Astrocyte of the cerebellum (primary cell): ENCODE measurements at regions not wholly inside any gene's neighbourhood (a gene's known extent, or its start where the extent isn't known, plus 50 kb on each side); places are given as distances from the start of the nearest gene placed in this dataset.

Experiments used
- DNase-seq: peaks from one replicate; pipeline ENCODE4 v3.0.0-alpha.2; 2011; ENCODE audit warnings: low read depth
- H3K4me3 ChIP-seq: 2 replicates; pipeline ENCODE4 v1.5.1; 2011; ENCODE audit warnings: mild to moderate bottlenecking, low read depth, low read length, moderate library complexity
- CTCF ChIP-seq: IDR thresholded peaks from 2 replicates; pipeline ENCODE4 v1.5.1; 2012; ENCODE audit warnings: low read length, low read depth, moderate library complexity, mild to moderate bottlenecking; ENCODE audit errors: missing control alignments
- in situ Hi-C: cut with HindIII; loops from 2 replicates; pipeline ENCODE4 v1.10.0; 2017; ENCODE audit warnings: low sequenced_read_pairs

DNA sequence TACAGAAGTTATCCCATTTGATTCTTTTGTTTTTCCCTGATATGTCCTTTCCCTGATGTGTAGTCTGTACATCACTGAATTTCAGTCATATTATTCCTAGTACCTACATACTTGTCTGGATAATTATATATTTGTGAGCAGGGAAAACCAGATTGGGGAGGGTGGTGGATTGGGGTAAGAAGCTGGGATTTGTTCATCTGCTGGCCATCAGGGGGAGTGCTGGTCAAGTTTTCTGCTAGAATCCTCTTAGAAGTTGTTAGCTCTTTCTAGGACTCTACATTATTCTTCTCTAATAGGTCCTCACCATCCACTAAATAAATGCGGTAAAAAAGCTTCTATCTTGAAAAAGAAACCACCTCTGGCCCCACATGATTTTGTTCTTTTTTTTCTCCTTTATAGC lies 232.7 kb upstream of the TAC1 start:
- in situ Hi-C loops, result no loop called here
- DNase-seq, result peak; percentile 1
- H3K4me3 ChIP-seq, result no peak overlapping the region
- peak; percentile 48 for TF ChIP-seq CTCF

DNA sequence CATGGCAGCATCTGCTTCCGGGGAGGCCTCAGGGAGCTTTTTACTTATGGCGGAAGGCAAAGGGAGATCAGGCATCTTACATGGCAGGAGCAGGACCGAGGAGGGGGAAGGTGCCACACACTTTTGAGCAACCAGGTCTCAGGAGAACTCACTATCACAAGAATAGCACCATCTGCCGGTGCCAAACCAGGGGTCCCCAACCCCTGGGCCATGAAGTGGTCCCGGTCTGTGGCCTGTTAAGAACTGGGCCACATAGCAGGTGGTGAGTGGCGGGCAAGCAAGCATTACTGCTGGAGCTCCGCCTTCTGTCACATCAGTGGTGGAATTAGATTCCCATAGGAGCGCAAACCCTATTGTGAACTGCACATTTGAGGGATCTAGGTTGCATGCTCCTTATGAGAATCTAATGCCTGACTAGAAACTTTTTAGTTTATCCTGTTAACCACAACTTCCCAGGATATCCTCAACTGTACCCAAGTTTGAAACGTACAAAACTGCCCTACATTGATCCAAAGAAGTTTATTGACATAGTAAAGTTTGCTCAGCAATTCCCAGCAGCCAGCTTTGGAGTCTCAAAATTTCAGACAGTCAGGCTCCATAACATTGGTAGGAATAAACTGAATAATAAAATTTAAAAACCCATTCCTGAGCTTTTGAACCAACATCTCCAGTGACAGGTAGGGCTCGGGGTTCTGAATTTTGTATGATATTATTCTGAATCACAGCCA lies 228.4 kb upstream of the TAC1 start:
- in situ Hi-C loops, result no loop called here
- no peak for DNase-seq
- TF ChIP-seq CTCF, result no peak
- H3K4me3 ChIP-seq, result no peak overlapping the region

DNA sequence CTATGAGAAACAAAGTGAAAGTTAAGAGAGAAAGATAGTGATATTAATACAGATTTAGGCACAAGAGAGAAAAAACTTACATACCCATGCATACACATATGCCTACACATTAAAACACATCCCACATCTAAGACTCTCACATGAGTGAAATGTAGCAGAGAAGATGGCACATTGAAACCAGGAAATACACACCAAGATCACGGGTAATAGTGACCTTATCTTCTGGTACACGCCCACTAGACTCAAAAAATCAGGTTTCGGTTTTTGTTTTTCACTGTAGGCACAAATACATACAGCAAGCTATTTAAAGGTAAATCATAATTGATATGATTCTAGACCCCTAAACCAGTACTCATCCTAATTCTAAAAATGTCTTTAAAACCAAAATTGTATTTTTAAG lies 225.2 kb upstream of the TAC1 start:
- no peak for TF ChIP-seq CTCF
- no peak overlapping the region for H3K4me3 ChIP-seq
- in situ Hi-C loops, result no loop called here
- no peak for DNase-seq

DNA sequence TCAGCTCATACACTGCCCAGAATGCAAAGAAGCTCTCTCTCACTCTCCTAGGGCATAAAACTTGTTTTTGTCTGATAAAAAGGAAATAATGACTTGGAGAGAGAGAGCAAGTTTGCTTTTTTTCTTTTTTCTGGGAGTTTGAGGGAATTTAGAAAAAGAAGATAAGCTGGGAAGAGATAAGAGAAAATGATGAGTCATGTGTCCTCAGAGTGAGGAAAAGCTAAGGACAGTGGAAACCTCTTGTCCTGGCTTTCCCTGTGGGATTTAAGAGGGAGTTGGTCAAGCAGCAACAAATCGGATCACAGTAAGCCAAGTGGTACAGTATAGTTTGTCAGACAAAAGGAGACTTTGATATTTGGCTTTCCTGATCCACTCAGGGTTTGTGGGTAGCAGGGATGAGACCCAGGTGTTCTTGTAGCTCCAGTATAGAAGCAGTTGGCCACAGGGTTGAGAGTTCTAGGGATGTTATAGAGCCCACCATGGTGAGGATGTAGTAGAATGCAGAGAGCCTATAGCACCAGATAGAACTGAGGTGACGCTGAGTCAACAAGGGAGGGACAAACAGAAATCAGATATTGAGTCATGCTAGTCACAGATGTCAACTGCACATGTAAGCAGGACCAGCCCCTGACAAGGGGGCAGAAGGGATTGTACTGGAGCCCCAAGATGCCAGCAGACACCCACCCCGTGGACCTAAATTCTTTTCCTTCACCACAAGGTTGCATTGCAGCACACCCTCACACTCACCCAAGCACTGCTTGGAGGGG lies 219.3 kb upstream of the TAC1 start:
- no peak for DNase-seq
- TF ChIP-seq CTCF, result no peak
- H3K4me3 ChIP-seq, result no peak overlapping the region
- in situ Hi-C loops, result no loop called here

DNA sequence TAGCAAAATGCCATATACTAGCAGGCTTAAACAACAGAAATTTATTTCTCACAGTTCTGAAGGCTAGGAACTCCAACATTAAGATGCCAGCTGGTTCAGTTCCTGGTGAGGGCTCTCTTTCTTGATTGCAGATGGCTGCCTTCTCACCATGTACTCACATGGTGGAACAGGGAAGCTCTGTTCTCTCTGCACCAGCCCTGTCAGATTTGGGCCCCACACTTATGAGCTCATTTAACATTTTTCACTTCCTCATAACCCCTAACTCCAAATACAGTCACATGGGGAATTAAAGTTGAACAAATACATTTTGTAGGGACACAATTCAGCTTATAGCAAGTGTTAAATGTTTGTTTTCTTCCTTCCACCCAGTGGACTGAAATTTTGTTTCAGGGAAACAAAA lies 218.6 kb upstream of the TAC1 start:
- in situ Hi-C loops, result no loop called here
- no peak for TF ChIP-seq CTCF
- H3K4me3 ChIP-seq, result no peak overlapping the region
- no peak for DNase-seq

DNA sequence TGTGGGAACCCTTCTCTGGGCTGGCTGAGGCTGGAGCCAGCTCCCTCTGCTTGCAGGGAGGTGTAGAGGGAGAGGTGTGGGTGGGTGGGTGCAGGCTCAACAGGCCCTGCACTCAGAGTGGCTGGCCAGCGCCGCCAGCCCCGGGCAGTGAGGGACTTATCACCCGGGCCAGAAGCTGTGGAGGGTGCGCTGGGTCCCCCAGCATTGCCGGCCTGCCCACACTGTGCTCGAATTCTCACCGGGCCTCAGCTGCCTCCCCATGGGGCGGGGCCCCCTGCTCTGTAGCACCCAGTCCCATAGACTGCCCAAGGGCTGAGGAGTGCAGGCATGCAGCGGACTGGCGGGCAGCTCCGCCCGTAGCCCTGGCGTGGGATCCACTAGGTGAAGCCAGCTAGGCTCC lies 190.7 kb upstream of the TAC1 start:
- H3K4me3 ChIP-seq, result no peak overlapping the region
- no peak for TF ChIP-seq CTCF
- DNase-seq, result no peak
- in situ Hi-C loops, result no loop called here
